Stimulated activated naive CD8-positive, alpha-beta T cell treated with anti-CD3 and anti-CD28 coated beads, Interleukin-15, amount 100 ng/mL, for 72 hours (primary cell): ENCODE measurements at regions not wholly inside any gene's neighbourhood (a gene's known extent, or its start where the extent isn't known, plus 50 kb on each side); places are given as distances from the start of the nearest gene placed in this dataset.
A peak's percentile ranks its signal among the peaks of the same experiment; 100 is the strongest.

Experiments used
- ATAC-seq: fragments of 150-1000 bp; cut with Tn5 transposase; 2 replicates; pipeline ENCODE4 v1.10.0; 2021; ENCODE audit warnings: mild to moderate bottlenecking, moderate library complexity
- DNase-seq, 2 donors: peaks; one replicate each; pipeline ENCODE4 v3.0.0; 2021 to 2022
- H3K27ac Mint-ChIP-seq, 2 donors: one replicate each; pipeline ENCODE4 v1.8.0; 2022; ENCODE audit warnings: mild to moderate bottlenecking in 2 of 2, mixed read lengths in 2 of 2, moderate library complexity in 2 of 2
- H3K27me3 Mint-ChIP-seq: one replicate; pipeline ENCODE4 v1.8.0; 2022; ENCODE audit warnings: mixed read lengths
- H3K4me1 Mint-ChIP-seq: one replicate; pipeline ENCODE4 v1.8.0; 2022; ENCODE audit warnings: mild to moderate bottlenecking, mixed read lengths
- H3K4me3 Mint-ChIP-seq, 2 donors: one replicate each; pipeline ENCODE4 v1.8.0; 2022; ENCODE audit warnings: mild to moderate bottlenecking in 2 of 2, mixed read lengths in 2 of 2, moderate library complexity in 1 of 2
- H3K9me3 Mint-ChIP-seq, 2 donors: one replicate each; pipeline ENCODE4 v1.8.0; 2022; ENCODE audit warnings: mixed read lengths in 2 of 2

- H3K9me3 Mint-ChIP-seq, result no peaks in the 10 kb centered on the region
- no peak for DNase-seq
- no peak overlapping the region for H3K4me3 Mint-ChIP-seq
- H3K4me1 Mint-ChIP-seq, result no peaks in the 10 kb centered on the region
- ATAC-seq, result no peak
- H3K27me3 Mint-ChIP-seq, result peaks cover 24% of the 10 kb centered on the region
- H3K27ac Mint-ChIP-seq, result no peak overlapping the region
These were observed 75.3 kb upstream of the ACP3 start for GRCh38 chr3:132241776-132242514.

- H3K4me3 Mint-ChIP-seq, result no peak overlapping the region
- H3K27me3 Mint-ChIP-seq, result peaks cover 24% of the 10 kb centered on the region
- DNase-seq (no peak), ATAC-seq (no peak)
- no peak overlapping the region for H3K27ac Mint-ChIP-seq
- no peaks in the 10 kb centered on the region for H3K9me3 Mint-ChIP-seq
- no peaks in the 10 kb centered on the region for H3K4me1 Mint-ChIP-seq
These were observed 74.4 kb upstream of the ACP3 start for GRCh38 chr3:132242790-132243189.

- DNase-seq (no peak), ATAC-seq (no peak)
- H3K9me3 Mint-ChIP-seq, result no peaks in the 10 kb centered on the region
- H3K4me3 Mint-ChIP-seq, result no peak overlapping the region
- H3K27me3 Mint-ChIP-seq, result peaks cover 10% of the 10 kb centered on the region
- no peak overlapping the region for H3K27ac Mint-ChIP-seq
- no peaks in the 10 kb centered on the region for H3K4me1 Mint-ChIP-seq
These were observed 71.6 kb upstream of the ACP3 start for GRCh38 chr3:132245552-132246142.

GRCh38 chr3:132246212-132246611, 71.0 kb upstream of the ACP3 start:
- ATAC-seq (no peak), DNase-seq (no peak)
- Mint-ChIP-seq H3K4me1 (no peaks in the 10 kb centered on the region), H3K4me3 (no peak overlapping the region), H3K27me3 (peaks cover 10% of the 10 kb centered on the region), H3K9me3 (no peaks in the 10 kb centered on the region), H3K27ac (no peak overlapping the region)

GRCh38 chr3:132247211-132247610, 70.0 kb upstream of the ACP3 start:
- Mint-ChIP-seq H3K9me3 (no peaks in the 10 kb centered on the region), H3K27me3 (peaks cover 3% of the 10 kb centered on the region), H3K4me1 (no peaks in the 10 kb centered on the region), H3K4me3 (no peak overlapping the region), H3K27ac (no peak overlapping the region)
- DNase-seq (no peak), ATAC-seq (no peak)

GRCh38 chr3:132248490-132248889, 68.7 kb upstream of the ACP3 start:
- Mint-ChIP-seq H3K9me3 (no peaks in the 10 kb centered on the region), H3K4me1 (no peaks in the 10 kb centered on the region), H3K27me3 (no peaks in the 10 kb centered on the region), H3K27ac (no peak overlapping the region), H3K4me3 (no peak overlapping the region)
- DNase-seq, result no peak
- no peak for ATAC-seq

- ATAC-seq, result no peak
- H3K27ac Mint-ChIP-seq, result no peak overlapping the region
- peak in 1 of 2 donors; percentile 9 for DNase-seq
- H3K4me3 Mint-ChIP-seq, result no peak overlapping the region
- H3K27me3 Mint-ChIP-seq, result peaks cover 19% of the 10 kb centered on the region
- H3K9me3 Mint-ChIP-seq, result no peaks in the 10 kb centered on the region
- H3K4me1 Mint-ChIP-seq, result no peaks in the 10 kb centered on the region
These were observed 63.8 kb upstream of the ACP3 start for GRCh38 chr3:132253262-132253878.

- Mint-ChIP-seq H3K27me3 (peaks cover 19% of the 10 kb centered on the region), H3K9me3 (no peaks in the 10 kb centered on the region), H3K4me1 (no peaks in the 10 kb centered on the region), H3K27ac (no peak overlapping the region), H3K4me3 (no peak overlapping the region)
- DNase-seq, result no peak
- no peak for ATAC-seq
These were observed 63.0 kb upstream of the ACP3 start for GRCh38 chr3:132254076-132254755.

- Mint-ChIP-seq H3K9me3 (no peaks in the 10 kb centered on the region), H3K4me1 (no peaks in the 10 kb centered on the region), H3K27me3 (peaks cover 19% of the 10 kb centered on the region), H3K4me3 (no peak overlapping the region), H3K27ac (no peak overlapping the region)
- DNase-seq, result no peak
- ATAC-seq, result no peak
These were observed 62.0 kb upstream of the ACP3 start for GRCh38 chr3:132255041-132255745.

- DNase-seq (no peak), ATAC-seq (no peak)
- Mint-ChIP-seq H3K4me3 (no peak overlapping the region), H3K27me3 (peaks cover 19% of the 10 kb centered on the region), H3K27ac (no peak overlapping the region), H3K4me1 (no peaks in the 10 kb centered on the region), H3K9me3 (no peaks in the 10 kb centered on the region)
These were observed 60.2 kb upstream of the ACP3 start for GRCh38 chr3:132256989-132257388.

GRCh38 chr3:132261506-132261905, 55.7 kb upstream of the ACP3 start:
- H3K4me3 Mint-ChIP-seq, result no peak overlapping the region
- H3K27ac Mint-ChIP-seq, result no peak overlapping the region
- H3K4me1 Mint-ChIP-seq, result no peaks in the 10 kb centered on the region
- ATAC-seq (no peak), DNase-seq (no peak)
- H3K27me3 Mint-ChIP-seq, result peaks cover 13% of the 10 kb centered on the region
- no peaks in the 10 kb centered on the region for H3K9me3 Mint-ChIP-seq

- no peak overlapping the region for H3K4me3 Mint-ChIP-seq
- no peak for ATAC-seq
- H3K27ac Mint-ChIP-seq, result no peak overlapping the region
- H3K4me1 Mint-ChIP-seq, result no peaks in the 10 kb centered on the region
- no peaks in the 10 kb centered on the region for H3K9me3 Mint-ChIP-seq
- peaks cover 5% of the 10 kb centered on the region for H3K27me3 Mint-ChIP-seq
- no peak for DNase-seq
These were observed 54.9 kb upstream of the ACP3 start for GRCh38 chr3:132262305-132262704.

GRCh38 chr3:132262956-132263355, 54.3 kb upstream of the ACP3 start:
- H3K9me3 Mint-ChIP-seq, result no peaks in the 10 kb centered on the region
- no peaks in the 10 kb centered on the region for H3K27me3 Mint-ChIP-seq
- no peaks in the 10 kb centered on the region for H3K4me1 Mint-ChIP-seq
- no peak for DNase-seq
- peak; percentile 60 for ATAC-seq
- no peak overlapping the region for H3K27ac Mint-ChIP-seq
- H3K4me3 Mint-ChIP-seq, result no peak overlapping the region

- H3K27ac Mint-ChIP-seq, result no peak overlapping the region
- no peak overlapping the region for H3K4me3 Mint-ChIP-seq
- DNase-seq, result no peak
These were observed 52.2 kb upstream of the ACP3 start for GRCh38 chr3:132265028-132265427.

GRCh38 chr3:132265488-132265887, 51.7 kb upstream of the ACP3 start:
- ATAC-seq (no peak), DNase-seq (no peak)
- Mint-ChIP-seq H3K27ac (no peak overlapping the region), H3K4me3 (no peak overlapping the region), H3K27me3 (no peaks in the 10 kb centered on the region), H3K9me3 (no peaks in the 10 kb centered on the region), H3K4me1 (no peaks in the 10 kb centered on the region)

More at GRCh38 chr3:132265028-132265427, 52.2 kb upstream of the ACP3 start:
- no peak for ATAC-seq
- Mint-ChIP-seq H3K9me3 (no peaks in the 10 kb centered on the region), H3K4me1 (no peaks in the 10 kb centered on the region), H3K27me3 (no peaks in the 10 kb centered on the region)
